Fibroblast of villous mesenchyme (primary cell): ENCODE measurements at regions not wholly inside any gene's neighbourhood (a gene's known extent, or its start where the extent isn't known, plus 50 kb on each side); places are given as distances from the start of the nearest gene placed in this dataset.

ENCODE experiments used
- DNase-seq: peaks from one replicate; pipeline ENCODE4 v3.0.0-alpha.2; 2010; ENCODE audit warnings: low read depth
- H3K4me3 ChIP-seq: 2 replicates; pipeline ENCODE4 v1.5.1; 2011; ENCODE audit warnings: low read depth, mild to moderate bottlenecking, low read length
- TF ChIP-seq, protein P1 (sequence below): IDR thresholded peaks from 2 replicates; pipeline ENCODE4 v1.5.1; 2012; ENCODE audit warnings: low read depth, mild to moderate bottlenecking, low read length; ENCODE audit not compliant: insufficient read depth

DNA sequence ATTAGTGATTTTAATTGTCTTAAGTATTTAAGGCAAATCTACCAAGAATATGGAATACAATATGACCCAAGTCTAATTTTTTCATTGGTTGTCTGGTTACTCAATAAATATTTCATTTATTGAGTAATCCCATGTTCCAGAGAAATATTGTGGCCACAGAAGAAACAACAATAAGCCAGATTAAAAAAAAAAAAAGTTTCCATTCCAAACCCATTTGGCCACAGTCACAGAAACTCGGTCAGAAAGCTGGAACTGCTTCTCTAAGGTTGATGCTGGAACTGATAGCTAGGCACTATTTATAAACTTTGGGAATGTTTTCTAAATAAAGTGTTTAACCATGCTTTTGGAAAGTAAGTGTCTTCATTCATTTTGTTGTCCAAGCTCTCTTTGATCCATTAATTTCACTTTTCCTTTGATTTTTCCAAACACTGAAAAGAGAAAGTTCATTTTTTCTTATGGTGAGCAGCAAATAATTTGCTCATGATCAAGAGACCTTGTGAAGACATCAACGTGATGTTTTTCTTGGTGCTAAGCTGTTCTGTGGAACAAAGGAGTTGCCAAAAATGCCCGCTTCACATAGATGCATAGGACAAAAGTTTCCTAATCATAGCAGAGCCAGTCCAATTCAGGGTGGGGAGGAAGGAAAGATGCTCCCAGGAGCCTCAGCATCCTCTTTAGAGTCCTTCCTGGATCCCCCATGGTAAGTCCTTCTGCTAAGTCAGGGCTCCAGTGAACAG is 72.1 kb upstream of the CCBE1 start:
- peak; percentile 82 for DNase-seq
- TF ChIP-seq, protein P1, sequence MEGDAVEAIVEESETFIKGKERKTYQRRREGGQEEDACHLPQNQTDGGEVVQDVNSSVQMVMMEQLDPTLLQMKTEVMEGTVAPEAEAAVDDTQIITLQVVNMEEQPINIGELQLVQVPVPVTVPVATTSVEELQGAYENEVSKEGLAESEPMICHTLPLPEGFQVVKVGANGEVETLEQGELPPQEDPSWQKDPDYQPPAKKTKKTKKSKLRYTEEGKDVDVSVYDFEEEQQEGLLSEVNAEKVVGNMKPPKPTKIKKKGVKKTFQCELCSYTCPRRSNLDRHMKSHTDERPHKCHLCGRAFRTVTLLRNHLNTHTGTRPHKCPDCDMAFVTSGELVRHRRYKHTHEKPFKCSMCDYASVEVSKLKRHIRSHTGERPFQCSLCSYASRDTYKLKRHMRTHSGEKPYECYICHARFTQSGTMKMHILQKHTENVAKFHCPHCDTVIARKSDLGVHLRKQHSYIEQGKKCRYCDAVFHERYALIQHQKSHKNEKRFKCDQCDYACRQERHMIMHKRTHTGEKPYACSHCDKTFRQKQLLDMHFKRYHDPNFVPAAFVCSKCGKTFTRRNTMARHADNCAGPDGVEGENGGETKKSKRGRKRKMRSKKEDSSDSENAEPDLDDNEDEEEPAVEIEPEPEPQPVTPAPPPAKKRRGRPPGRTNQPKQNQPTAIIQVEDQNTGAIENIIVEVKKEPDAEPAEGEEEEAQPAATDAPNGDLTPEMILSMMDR = no peak
- H3K4me3 ChIP-seq = no peak overlapping the region

GRCh38 chr18:59768409-59768808 is 71.2 kb upstream of the CCBE1 start:
- no peak for DNase-seq
- TF ChIP-seq, protein P1 = no peak
- H3K4me3 ChIP-seq = no peak overlapping the region

- TF ChIP-seq, protein P1 = no peak
- H3K4me3 ChIP-seq = no peak overlapping the region
- DNase-seq = no peak
Observed at GRCh38 chr18:59767732-59768131, 70.5 kb upstream of the CCBE1 start.

GRCh38 chr18:59765343-59765742 is 68.1 kb upstream of the CCBE1 start:
- H3K4me3 ChIP-seq = no peak overlapping the region
- TF ChIP-seq, protein P1 = no peak
- DNase-seq = no peak

DNA sequence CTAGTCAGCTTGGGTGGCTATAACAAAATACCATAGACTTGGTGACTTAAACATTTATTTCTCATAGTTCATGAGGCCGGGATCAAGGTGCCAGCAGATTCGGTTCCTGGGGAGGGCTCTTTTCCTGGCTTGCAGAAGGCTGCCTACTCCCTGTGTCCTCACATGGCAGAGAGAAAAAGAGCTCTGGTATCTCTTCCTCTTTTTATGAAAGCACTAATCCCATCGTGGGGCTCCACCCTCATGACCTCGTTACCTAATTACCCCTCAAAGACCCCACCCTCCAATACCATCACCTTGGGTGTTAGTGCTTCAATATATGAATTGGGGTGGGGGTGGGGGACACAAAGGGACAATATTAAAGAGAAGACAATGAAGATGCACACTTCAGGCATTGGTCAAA is 67.1 kb upstream of the CCBE1 start:
- TF ChIP-seq, protein P1 = no peak
- DNase-seq = no peak
- no peak overlapping the region for H3K4me3 ChIP-seq

DNA sequence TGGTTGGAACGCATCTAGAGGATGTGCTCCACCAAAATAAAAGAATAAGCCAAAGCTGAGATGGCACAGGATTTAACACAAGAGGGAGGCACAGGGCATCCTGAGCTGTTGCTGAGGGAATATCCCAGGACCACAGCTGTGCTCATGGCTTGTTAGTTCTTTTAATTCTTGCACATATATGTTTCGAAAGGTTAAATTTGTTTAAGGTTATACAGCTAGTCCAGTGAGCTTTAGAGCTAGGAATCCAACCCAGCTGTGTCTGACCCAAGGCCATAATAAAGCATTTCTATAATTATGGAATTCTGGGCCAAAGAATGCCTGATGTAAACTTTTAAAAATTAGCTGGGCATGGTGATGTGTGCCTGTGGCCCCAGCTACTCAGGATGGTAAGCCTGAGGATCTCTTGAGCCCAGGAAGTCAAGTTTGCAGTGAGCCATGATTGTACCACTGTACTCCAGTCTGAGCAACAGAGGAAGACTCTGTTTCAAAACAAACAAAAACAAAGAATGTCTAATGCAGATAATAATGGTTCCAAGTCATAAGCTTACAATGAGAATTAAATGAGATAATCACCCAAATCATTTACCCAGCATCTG is 66.4 kb upstream of the CCBE1 start:
- DNase-seq = no peak
- TF ChIP-seq, protein P1 = no peak
- H3K4me3 ChIP-seq = no peak overlapping the region
